WI38 (cell line): ENCODE measurements at regions not wholly inside any gene's neighbourhood (a gene's known extent, or its start where the extent isn't known, plus 50 kb on each side); places are given as distances from the start of the nearest gene placed in this dataset.

Source experiments
- H3K4me3 ChIP-seq: 2 replicates; pipeline ENCODE4 v1.5.1; 2011; ENCODE audit warnings: low read depth, mild to moderate bottlenecking, control low read depth, low read length
- TF ChIP-seq, protein P1 (sequence below): IDR thresholded peaks from 2 replicates; pipeline ENCODE4 v1.5.1; 2012; ENCODE audit warnings: low read depth, mild to moderate bottlenecking, control low read depth, low read length

- H3K4me3 ChIP-seq, result no peak overlapping the region
- TF ChIP-seq, protein P1, sequence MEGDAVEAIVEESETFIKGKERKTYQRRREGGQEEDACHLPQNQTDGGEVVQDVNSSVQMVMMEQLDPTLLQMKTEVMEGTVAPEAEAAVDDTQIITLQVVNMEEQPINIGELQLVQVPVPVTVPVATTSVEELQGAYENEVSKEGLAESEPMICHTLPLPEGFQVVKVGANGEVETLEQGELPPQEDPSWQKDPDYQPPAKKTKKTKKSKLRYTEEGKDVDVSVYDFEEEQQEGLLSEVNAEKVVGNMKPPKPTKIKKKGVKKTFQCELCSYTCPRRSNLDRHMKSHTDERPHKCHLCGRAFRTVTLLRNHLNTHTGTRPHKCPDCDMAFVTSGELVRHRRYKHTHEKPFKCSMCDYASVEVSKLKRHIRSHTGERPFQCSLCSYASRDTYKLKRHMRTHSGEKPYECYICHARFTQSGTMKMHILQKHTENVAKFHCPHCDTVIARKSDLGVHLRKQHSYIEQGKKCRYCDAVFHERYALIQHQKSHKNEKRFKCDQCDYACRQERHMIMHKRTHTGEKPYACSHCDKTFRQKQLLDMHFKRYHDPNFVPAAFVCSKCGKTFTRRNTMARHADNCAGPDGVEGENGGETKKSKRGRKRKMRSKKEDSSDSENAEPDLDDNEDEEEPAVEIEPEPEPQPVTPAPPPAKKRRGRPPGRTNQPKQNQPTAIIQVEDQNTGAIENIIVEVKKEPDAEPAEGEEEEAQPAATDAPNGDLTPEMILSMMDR, result no peak
These were observed 491.2 kb upstream of the NOX3 start for GRCh38 chr6:155946860-155947259.

DNA sequence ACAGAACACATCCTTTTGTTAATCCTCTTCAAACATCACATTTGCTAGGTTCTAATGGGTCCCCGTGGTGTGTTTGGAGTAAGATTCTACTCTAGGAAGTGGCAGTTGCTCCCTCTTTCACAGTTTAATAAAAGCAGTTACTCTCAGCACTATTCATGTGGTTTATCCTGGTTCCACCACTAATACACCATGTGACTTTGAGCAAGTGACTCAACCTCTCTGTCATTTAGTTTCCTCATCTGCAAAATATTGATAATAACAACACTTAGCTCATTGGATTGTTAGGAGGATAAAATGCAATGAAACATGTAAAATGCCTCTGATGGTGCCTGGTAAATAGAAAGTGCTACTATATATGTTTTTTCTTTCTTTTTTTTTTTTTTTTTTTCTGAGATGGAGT lies 488.0 kb upstream of the NOX3 start:
- H3K4me3 ChIP-seq, result no peak overlapping the region
- TF ChIP-seq, protein P1, result no peak

GRCh38 chr6:155939253-155939652 lies 483.6 kb upstream of the NOX3 start:
- TF ChIP-seq, protein P1, result no peak

DNA sequence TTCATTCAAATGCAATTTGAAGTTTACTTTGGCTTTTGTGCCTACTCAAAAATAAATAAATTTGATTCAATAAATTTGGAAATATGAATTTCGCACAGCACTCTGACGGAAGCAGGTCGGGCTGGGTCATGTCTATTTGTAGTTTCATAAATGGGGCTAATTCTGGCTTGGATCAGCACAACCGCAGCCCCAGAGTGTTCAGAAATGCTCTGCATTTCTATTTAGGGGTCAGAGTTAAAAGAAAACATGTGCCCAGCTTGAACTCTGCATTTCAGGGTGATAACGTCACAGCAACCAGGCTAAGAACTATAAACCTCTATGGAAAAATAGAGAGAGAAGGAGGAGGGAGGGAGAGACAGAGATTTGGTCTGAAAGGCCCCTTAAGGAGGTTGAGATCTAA lies 480.9 kb upstream of the NOX3 start:
- TF ChIP-seq, protein P1, result no peak
- no peak overlapping the region for H3K4me3 ChIP-seq

More at GRCh38 chr6:155939253-155939652, 483.6 kb upstream of the NOX3 start:
- H3K4me3 ChIP-seq, result no peak overlapping the region

DNA sequence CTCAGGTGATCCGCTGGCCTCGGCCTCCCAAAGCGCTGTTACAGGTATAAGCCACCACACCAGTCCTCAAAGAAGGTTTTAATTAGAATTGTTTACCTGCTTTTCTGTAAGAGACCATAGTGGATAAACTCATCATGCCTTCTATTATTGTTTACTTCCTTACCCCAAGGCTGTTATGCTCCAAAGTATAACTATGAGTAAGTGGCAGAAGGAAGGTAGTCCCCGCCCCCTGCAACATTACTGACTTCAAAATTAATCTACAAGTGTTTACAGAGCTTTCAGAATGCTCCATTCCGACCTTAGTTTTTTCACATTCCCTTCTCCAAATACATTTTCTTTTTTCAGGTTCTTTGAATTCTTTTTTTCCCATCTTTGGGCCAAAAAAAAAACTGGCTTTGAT lies 480.5 kb upstream of the NOX3 start:
- no peak overlapping the region for H3K4me3 ChIP-seq
- TF ChIP-seq, protein P1, result no peak

GRCh38 chr6:155916846-155917624 lies 461.4 kb upstream of the NOX3 start:
- no peak overlapping the region for H3K4me3 ChIP-seq
- TF ChIP-seq, protein P1, result no peak

DNA sequence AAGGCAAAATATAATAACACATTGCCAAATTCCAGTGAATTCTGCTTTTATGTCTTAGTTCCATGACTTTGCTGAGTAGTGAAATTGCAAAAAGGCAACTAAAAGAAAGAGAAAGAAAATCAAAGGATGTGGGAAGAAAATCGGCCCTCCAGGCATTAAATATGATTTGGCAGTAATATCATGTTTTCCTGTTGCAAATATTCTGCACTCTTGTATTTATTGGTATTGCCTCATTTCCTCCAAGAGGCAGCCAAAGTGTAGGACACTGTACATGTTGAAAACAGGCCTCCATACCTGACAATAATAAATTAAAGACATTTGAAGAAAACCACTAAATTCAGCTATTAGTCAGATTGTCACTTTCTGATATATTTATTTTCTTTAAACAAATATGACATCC lies 460.0 kb upstream of the NOX3 start:
- TF ChIP-seq, protein P1, result no peak
- H3K4me3 ChIP-seq, result no peak overlapping the region
